Breast epithelium (tissue), 3 donors: ENCODE measurements at regions not wholly inside any gene's neighbourhood (a gene's known extent, or its start where the extent isn't known, plus 50 kb on each side); places are given as distances from the start of the nearest gene placed in this dataset.

Experiments
- CTCF ChIP-seq, 3 donors: fragments of 450-650 bp; IDR thresholded peaks; one replicate each; pipeline ENCODE4 v1.5.1; 2016 to 2017; ENCODE audit warnings: antibody characterized with exemption in 3 of 3, mild to moderate bottlenecking in 3 of 3, moderate library complexity in 3 of 3
- POLR2A ChIP-seq: fragments of 450-650 bp; IDR thresholded peaks from one replicate; pipeline ENCODE4 v1.6.1; 2016; ENCODE audit warnings: antibody characterized with exemption, mild to moderate bottlenecking, moderate library complexity
- POLR2AphosphoS5 ChIP-seq, 3 donors: sonication (generic); formaldehyde crosslinking; IDR thresholded peaks; one replicate each; pipeline ENCODE4 v1.6.1; 2017; ENCODE audit warnings: antibody characterized with exemption in 3 of 3

GRCh38 chr4:13908455-13908854, 280.9 kb upstream of the BOD1L1 start:
- TF ChIP-seq CTCF (IDR thresholded peaks at IDR 0.05) (no peak), POLR2A (no peak), POLR2AphosphoS5 (IDR thresholded peaks at IDR 0.05) (no peak)
